ENCODE measurements at regions not wholly inside any gene's neighbourhood (a gene's known extent, or its start where the extent isn't known, plus 50 kb on each side); places are given as distances from the start of the nearest gene placed in this dataset.

DNA sequence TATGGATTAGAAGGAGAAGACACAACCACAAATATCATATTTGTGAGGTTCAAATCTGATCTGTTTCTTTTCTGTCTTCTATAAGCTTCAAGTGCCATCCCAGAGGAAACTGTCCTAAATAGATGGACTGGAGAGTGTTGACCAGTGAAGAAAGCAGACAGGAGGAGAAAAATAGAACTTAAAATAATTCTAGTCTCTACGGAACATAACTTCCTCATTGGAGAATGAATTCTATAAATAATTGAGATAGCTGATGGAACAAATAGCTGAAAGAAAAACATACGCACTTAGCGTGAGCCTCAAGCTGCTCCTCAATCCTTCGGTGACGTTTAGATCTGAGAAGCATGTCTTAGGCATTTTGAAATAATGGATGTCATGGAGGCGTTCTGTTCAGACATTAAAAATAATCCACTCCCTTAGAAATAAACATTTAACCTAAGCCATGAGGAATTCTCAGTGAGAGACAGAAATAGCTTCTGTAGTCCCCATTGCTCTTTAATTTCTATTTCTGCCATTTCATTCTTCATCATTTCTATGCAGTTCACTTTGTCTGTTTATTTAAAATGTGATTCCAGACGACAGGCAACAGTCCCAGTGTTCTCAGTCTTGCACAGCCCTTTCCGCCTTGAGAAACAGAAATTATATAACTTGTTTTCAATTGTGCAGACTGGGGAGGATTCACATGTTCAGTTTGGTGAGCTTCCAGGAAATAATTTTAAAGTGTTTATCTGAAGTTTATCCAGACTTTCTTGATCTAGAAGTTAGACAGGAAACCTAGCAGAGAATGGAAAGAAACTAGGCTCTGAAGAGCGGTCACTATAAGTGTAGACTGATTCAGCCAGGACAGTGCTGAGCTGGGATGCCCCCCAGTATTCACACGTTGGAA, 97.3 kb downstream of the NR1D2 start:
- Histone ChIP-seq H4K8ac (ENCODE audit: low read depth, low read length) (no peak overlapping the region), H3K36me3 (replicated peaks in 1 of 2; ENCODE audit: control insufficient read depth in 2 of 2, insufficient read depth in 2 of 2, low read length in 2 of 2) (no peaks in the 10 kb centered on the region), H3K4me1 (ENCODE audit: control insufficient read depth in 2 of 2, insufficient read depth in 1 of 2, low read depth in 1 of 2, low read length in 2 of 2) (peaks cover 0 to 2% of the 10 kb centered on the region in 2 donors), H3K4ac (ENCODE audit: low read length) (no peak overlapping the region), H3K79me1 (ENCODE audit: low read depth, low read length) (no peaks in the 10 kb centered on the region), H3K4me2 (ENCODE audit: insufficient read depth, low read length, poor library complexity, severe bottlenecking) (no peak overlapping the region), H3K9ac (ENCODE audit: low read depth, low read length, poor library complexity) (no peak overlapping the region), H3K18ac (ENCODE audit: low read length) (no peak overlapping the region), H2BK5ac (ENCODE audit: low read length) (no peak overlapping the region), H3K27ac (replicated peaks; ENCODE audit: low read length) (no peak overlapping the region), H3K27me3 (ENCODE audit: control insufficient read depth in 3 of 3, insufficient read depth in 3 of 3, low read depth in 1 of 3, low read length in 3 of 3) (no peaks in the 10 kb centered on the region), H2BK15ac (ENCODE audit: low read length) (no peak overlapping the region), H3K23ac (ENCODE audit: low read depth, low read length, poor library complexity) (no peak overlapping the region), H2AK5ac (ENCODE audit: low read depth, low read length) (no peak overlapping the region), H2BK12ac (ENCODE audit: low read length) (no peak overlapping the region), H3K9me3 (replicated peaks in 1 of 2; ENCODE audit: control insufficient read depth in 2 of 2, insufficient read depth in 1 of 2, low read depth in 1 of 2, low read length in 2 of 2) (no peaks in the 10 kb centered on the region), H2BK120ac (ENCODE audit: low read depth, low read length) (no peak overlapping the region), H3K14ac (ENCODE audit: low read length) (no peak overlapping the region), H2AFZ (ENCODE audit: low read length) (no peak overlapping the region), H4K91ac (ENCODE audit: low read depth, low read length, poor library complexity) (no peak overlapping the region), H3K4me3 (ENCODE audit: low read length in 2 of 2) (no peak overlapping the region)
- no peak for DNase-seq (ENCODE audit: low spot score)
- no CpG with 5 or more reads among the region's 10 CpGs for WGBS, 2 donors (ENCODE audit: extremely low coverage in 2 of 2, insufficient read length in 2 of 2, insufficient replicate concordance in 1 of 2)

GRCh38 chr3:24043168-24043567, 98.1 kb downstream of the NR1D2 start:
- Histone ChIP-seq H3K4me2 (ENCODE audit: insufficient read depth, low read length, poor library complexity, severe bottlenecking) (no peak overlapping the region), H4K8ac (ENCODE audit: low read depth, low read length) (no peak overlapping the region), H2BK15ac (ENCODE audit: low read length) (no peak overlapping the region), H3K4ac (ENCODE audit: low read length) (no peak overlapping the region), H2BK5ac (ENCODE audit: low read length) (no peak overlapping the region), H3K27ac (replicated peaks; ENCODE audit: low read length) (no peak overlapping the region), H3K23ac (ENCODE audit: low read depth, low read length, poor library complexity) (no peak overlapping the region), H2BK12ac (ENCODE audit: low read length) (no peak overlapping the region), H3K27me3 (ENCODE audit: control insufficient read depth in 3 of 3, insufficient read depth in 3 of 3, low read depth in 1 of 3, low read length in 3 of 3) (no peaks in the 10 kb centered on the region), H3K9ac (ENCODE audit: low read depth, low read length, poor library complexity) (no peak overlapping the region), H3K36me3 (replicated peaks in 1 of 2; ENCODE audit: control insufficient read depth in 2 of 2, insufficient read depth in 2 of 2, low read length in 2 of 2) (no peaks in the 10 kb centered on the region), H3K79me1 (ENCODE audit: low read depth, low read length) (no peaks in the 10 kb centered on the region), H2BK120ac (ENCODE audit: low read depth, low read length) (no peak overlapping the region), H4K91ac (ENCODE audit: low read depth, low read length, poor library complexity) (no peak overlapping the region), H3K4me1 (ENCODE audit: control insufficient read depth in 2 of 2, insufficient read depth in 1 of 2, low read depth in 1 of 2, low read length in 2 of 2) (peaks cover 0 to 2% of the 10 kb centered on the region in 2 donors), H2AFZ (ENCODE audit: low read length) (no peak overlapping the region), H2AK5ac (ENCODE audit: low read depth, low read length) (no peak overlapping the region), H3K18ac (ENCODE audit: low read length) (no peak overlapping the region), H3K14ac (ENCODE audit: low read length) (no peak overlapping the region), H3K4me3 (ENCODE audit: low read length in 2 of 2) (no peak overlapping the region), H3K9me3 (replicated peaks in 1 of 2; ENCODE audit: control insufficient read depth in 2 of 2, insufficient read depth in 1 of 2, low read depth in 1 of 2, low read length in 2 of 2) (no peaks in the 10 kb centered on the region)
- no CpG with 5 or more reads among the region's 4 CpGs for WGBS, 2 donors (ENCODE audit: extremely low coverage in 2 of 2, insufficient read length in 2 of 2, insufficient replicate concordance in 1 of 2)
- no peak for DNase-seq (ENCODE audit: low spot score)

DNA sequence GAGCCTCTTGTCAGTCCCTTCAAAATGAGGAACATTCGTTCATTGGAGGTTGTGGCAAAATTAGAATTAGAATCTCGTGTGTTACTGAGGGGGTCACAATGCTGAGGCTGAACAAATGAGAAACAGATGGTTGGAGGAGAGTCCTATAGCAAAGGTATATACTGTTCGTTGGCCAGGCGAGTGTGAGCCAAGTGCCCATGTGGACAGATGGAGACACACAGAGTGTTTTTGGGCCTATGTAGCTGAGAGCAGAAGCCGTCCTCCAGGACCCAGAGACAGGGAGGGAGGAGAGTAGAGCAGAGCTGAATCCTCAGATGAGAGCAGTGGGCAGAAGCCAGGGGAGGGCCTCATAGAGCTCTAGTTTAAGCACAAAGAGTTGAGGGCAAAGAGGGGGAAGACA, 98.9 kb downstream of the NR1D2 start:
- Histone ChIP-seq H2BK12ac (ENCODE audit: low read length) (no peak overlapping the region), H4K91ac (ENCODE audit: low read depth, low read length, poor library complexity) (no peak overlapping the region), H3K18ac (ENCODE audit: low read length) (no peak overlapping the region), H2BK15ac (ENCODE audit: low read length) (no peak overlapping the region), H3K4me3 (ENCODE audit: low read length in 2 of 2) (no peak overlapping the region), H2AK5ac (ENCODE audit: low read depth, low read length) (no peak overlapping the region), H2BK5ac (ENCODE audit: low read length) (no peak overlapping the region), H3K27me3 (ENCODE audit: control insufficient read depth in 3 of 3, insufficient read depth in 3 of 3, low read depth in 1 of 3, low read length in 3 of 3) (no peaks in the 10 kb centered on the region), H3K23ac (ENCODE audit: low read depth, low read length, poor library complexity) (no peak overlapping the region), H3K9ac (ENCODE audit: low read depth, low read length, poor library complexity) (no peak overlapping the region), H3K9me3 (replicated peaks in 1 of 2; ENCODE audit: control insufficient read depth in 2 of 2, insufficient read depth in 1 of 2, low read depth in 1 of 2, low read length in 2 of 2) (no peaks in the 10 kb centered on the region), H3K27ac (replicated peaks; ENCODE audit: low read length) (no peak overlapping the region), H2AFZ (ENCODE audit: low read length) (no peak overlapping the region), H3K4me2 (ENCODE audit: insufficient read depth, low read length, poor library complexity, severe bottlenecking) (no peak overlapping the region), H4K8ac (ENCODE audit: low read depth, low read length) (no peak overlapping the region), H3K14ac (ENCODE audit: low read length) (no peak overlapping the region), H3K4ac (ENCODE audit: low read length) (no peak overlapping the region), H3K4me1 (ENCODE audit: control insufficient read depth in 2 of 2, insufficient read depth in 1 of 2, low read depth in 1 of 2, low read length in 2 of 2) (peaks cover 0 to 2% of the 10 kb centered on the region in 2 donors), H3K36me3 (replicated peaks in 1 of 2; ENCODE audit: control insufficient read depth in 2 of 2, insufficient read depth in 2 of 2, low read length in 2 of 2) (no peaks in the 10 kb centered on the region), H3K79me1 (ENCODE audit: low read depth, low read length) (no peaks in the 10 kb centered on the region), H2BK120ac (ENCODE audit: low read depth, low read length) (no peak overlapping the region)
- DNase-seq (ENCODE audit: low spot score): no peak
- WGBS, 2 donors (ENCODE audit: extremely low coverage in 2 of 2, insufficient read length in 2 of 2, insufficient replicate concordance in 1 of 2): no CpG with 5 or more reads among the region's 5 CpGs

DNA sequence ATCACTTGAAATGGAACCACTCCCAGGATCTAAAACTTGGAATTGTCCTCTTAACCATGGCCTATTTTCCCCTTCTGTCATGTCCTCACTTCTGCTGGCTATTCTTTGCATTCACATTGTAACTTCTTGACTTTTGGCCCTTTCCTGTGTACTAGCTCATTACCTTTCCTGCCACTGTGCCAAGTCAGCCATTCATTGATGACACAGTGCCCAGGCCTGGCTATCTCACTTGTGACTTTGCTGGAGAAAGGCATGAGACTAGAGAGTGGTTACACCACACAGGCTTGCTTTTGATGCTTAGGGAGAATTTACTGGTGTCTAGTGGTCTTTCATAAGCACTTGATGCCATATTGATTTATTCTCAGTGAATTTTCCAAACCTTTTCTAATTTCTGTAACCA, 101.1 kb downstream of the NR1D2 start:
- H2AFZ ChIP-seq (ENCODE audit: low read length): no peak overlapping the region
- no peak overlapping the region for H3K23ac ChIP-seq (ENCODE audit: low read depth, low read length, poor library complexity)
- H3K9me3 ChIP-seq (replicated peaks in 1 of 2; ENCODE audit: control insufficient read depth in 2 of 2, insufficient read depth in 1 of 2, low read depth in 1 of 2, low read length in 2 of 2): no peaks in the 10 kb centered on the region
- no peaks in the 10 kb centered on the region for H3K79me1 ChIP-seq (ENCODE audit: low read depth, low read length)
- no peak overlapping the region for H3K14ac ChIP-seq (ENCODE audit: low read length)
- H2BK12ac ChIP-seq (ENCODE audit: low read length): no peak overlapping the region
- H3K9ac ChIP-seq (ENCODE audit: low read depth, low read length, poor library complexity): no peak overlapping the region
- no peak overlapping the region for H2BK5ac ChIP-seq (ENCODE audit: low read length)
- no peak overlapping the region for H4K8ac ChIP-seq (ENCODE audit: low read depth, low read length)
- no peak overlapping the region for H3K27ac ChIP-seq (replicated peaks; ENCODE audit: low read length)
- H3K4me1 ChIP-seq (ENCODE audit: control insufficient read depth in 2 of 2, insufficient read depth in 1 of 2, low read depth in 1 of 2, low read length in 2 of 2): no peaks in the 10 kb centered on the region
- H2BK15ac ChIP-seq (ENCODE audit: low read length): no peak overlapping the region
- no peak overlapping the region for H2AK5ac ChIP-seq (ENCODE audit: low read depth, low read length)
- no peak overlapping the region for H3K4ac ChIP-seq (ENCODE audit: low read length)
- no peak overlapping the region for H3K4me3 ChIP-seq (ENCODE audit: low read length in 2 of 2)
- H3K18ac ChIP-seq (ENCODE audit: low read length): no peak overlapping the region
- no peak overlapping the region for H2BK120ac ChIP-seq (ENCODE audit: low read depth, low read length)
- no peaks in the 10 kb centered on the region for H3K27me3 ChIP-seq (ENCODE audit: control insufficient read depth in 3 of 3, insufficient read depth in 3 of 3, low read depth in 1 of 3, low read length in 3 of 3)
- DNase-seq (ENCODE audit: low spot score): no peak
- H3K36me3 ChIP-seq (replicated peaks in 1 of 2; ENCODE audit: control insufficient read depth in 2 of 2, insufficient read depth in 2 of 2, low read length in 2 of 2): no peaks in the 10 kb centered on the region
- H3K4me2 ChIP-seq (ENCODE audit: insufficient read depth, low read length, poor library complexity, severe bottlenecking): no peak overlapping the region
- no peak overlapping the region for H4K91ac ChIP-seq (ENCODE audit: low read depth, low read length, poor library complexity)

All from neuronal stem cell (in vitro differentiated cells).